ENCODE measurements at regions not wholly inside any gene's neighbourhood (a gene's known extent, or its start where the extent isn't known, plus 50 kb on each side); places are given as distances from the start of the nearest gene placed in this dataset. TPM values are rescaled to one million over a fixed set of nuclear protein-coding genes. Genes with fewer than 3 reads are reported as not detected.

Small RNAs in the stretch of these regions (small RNA-seq; reads per million reads assigned to genes)
- gene RF00019 (ENCODE audit: insufficient read depth) (not detected), gene RN7SL183P (ENCODE audit: insufficient read depth) (not detected)

Data from neuronal stem cell (in vitro differentiated cells).